Cardiac muscle cell (in vitro differentiated cells and primary cell): ENCODE measurements at regions not wholly inside any gene's neighbourhood (a gene's known extent, or its start where the extent isn't known, plus 50 kb on each side); places are given as distances from the start of the nearest gene placed in this dataset.
A peak's percentile ranks its signal among the peaks of the same experiment; 100 is the strongest.
"Not testable (repeated sequence)": the region's sequence is repeated elsewhere in the genome, so short reads cannot be mapped to it uniquely, and the experiment has no call there.

ENCODE experiments used
- DNase-seq, 2 donors: peaks; one replicate each; pipeline versions ENCODE4 v3.0.0 to v3.0.0-alpha.2; 2010 to 2017; ENCODE audit warnings: low read depth in 1 of 2, low spot score in 1 of 2
- H3K27ac ChIP-seq: fragments of 200-600 bp; sonication (generic); 2 replicates; pipeline ENCODE4 v1.5.1; 2016
- H3K27me3 ChIP-seq: fragments of 200-600 bp; sonication (generic); 2 replicates; pipeline ENCODE4 v1.6.0; 2016; ENCODE audit warnings: control low read depth
- H3K36me3 ChIP-seq: fragments of 200-600 bp; sonication (generic); 2 replicates; pipeline ENCODE4 v1.5.1; 2016; ENCODE audit warnings: control low read depth
- H3K4me1 ChIP-seq: fragments of 200-600 bp; sonication (generic); 2 replicates; pipeline ENCODE4 v1.8.1; 2017; ENCODE audit warnings: low read depth, mild to moderate bottlenecking, mixed run types
- H3K4me3 ChIP-seq: fragments of 200-600 bp; sonication (generic); 2 replicates; pipeline ENCODE4 v1.5.1; 2016; ENCODE audit warnings: mild to moderate bottlenecking
- H3K9me3 ChIP-seq: fragments of 200-600 bp; sonication (generic); 2 replicates; pipeline ENCODE4 v1.5.1; 2017; ENCODE audit warnings: low read depth, mild to moderate bottlenecking, control low read depth
- TF ChIP-seq, protein P1 (sequence below): IDR thresholded peaks from 2 replicates; pipeline ENCODE4 v1.5.1; 2012; ENCODE audit warnings: low read depth, mild to moderate bottlenecking, low read length

DNA sequence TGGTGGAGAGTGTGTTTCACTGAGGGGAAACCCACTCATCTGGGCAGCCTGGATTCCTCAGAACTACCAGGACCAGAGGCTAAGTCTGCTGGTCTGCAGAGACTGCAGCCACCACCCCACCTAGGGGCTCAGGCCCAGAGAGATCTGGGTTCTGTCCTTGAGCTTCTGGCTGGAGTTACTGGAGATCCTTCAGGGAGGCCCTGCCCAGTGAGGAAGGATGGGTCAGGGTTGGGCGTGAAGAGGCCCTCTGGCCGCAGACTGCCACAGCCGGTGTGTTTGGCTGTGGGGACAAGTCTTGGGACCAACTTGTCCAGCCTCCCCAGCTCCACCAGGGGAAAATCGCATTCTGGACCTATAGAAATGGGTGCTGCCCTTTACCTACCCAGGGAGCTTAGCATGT lies 235.3 kb upstream of the CBLB start:
- Histone ChIP-seq H3K27ac (no peak overlapping the region), H3K4me1 (no peaks in the 10 kb centered on the region), H3K9me3 (no peaks in the 10 kb centered on the region), H3K4me3 (no peak overlapping the region), H3K36me3 (no peaks in the 10 kb centered on the region), H3K27me3 (no peaks in the 10 kb centered on the region)
- no peak for DNase-seq
- TF ChIP-seq, protein P1, sequence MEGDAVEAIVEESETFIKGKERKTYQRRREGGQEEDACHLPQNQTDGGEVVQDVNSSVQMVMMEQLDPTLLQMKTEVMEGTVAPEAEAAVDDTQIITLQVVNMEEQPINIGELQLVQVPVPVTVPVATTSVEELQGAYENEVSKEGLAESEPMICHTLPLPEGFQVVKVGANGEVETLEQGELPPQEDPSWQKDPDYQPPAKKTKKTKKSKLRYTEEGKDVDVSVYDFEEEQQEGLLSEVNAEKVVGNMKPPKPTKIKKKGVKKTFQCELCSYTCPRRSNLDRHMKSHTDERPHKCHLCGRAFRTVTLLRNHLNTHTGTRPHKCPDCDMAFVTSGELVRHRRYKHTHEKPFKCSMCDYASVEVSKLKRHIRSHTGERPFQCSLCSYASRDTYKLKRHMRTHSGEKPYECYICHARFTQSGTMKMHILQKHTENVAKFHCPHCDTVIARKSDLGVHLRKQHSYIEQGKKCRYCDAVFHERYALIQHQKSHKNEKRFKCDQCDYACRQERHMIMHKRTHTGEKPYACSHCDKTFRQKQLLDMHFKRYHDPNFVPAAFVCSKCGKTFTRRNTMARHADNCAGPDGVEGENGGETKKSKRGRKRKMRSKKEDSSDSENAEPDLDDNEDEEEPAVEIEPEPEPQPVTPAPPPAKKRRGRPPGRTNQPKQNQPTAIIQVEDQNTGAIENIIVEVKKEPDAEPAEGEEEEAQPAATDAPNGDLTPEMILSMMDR = no peak

DNA sequence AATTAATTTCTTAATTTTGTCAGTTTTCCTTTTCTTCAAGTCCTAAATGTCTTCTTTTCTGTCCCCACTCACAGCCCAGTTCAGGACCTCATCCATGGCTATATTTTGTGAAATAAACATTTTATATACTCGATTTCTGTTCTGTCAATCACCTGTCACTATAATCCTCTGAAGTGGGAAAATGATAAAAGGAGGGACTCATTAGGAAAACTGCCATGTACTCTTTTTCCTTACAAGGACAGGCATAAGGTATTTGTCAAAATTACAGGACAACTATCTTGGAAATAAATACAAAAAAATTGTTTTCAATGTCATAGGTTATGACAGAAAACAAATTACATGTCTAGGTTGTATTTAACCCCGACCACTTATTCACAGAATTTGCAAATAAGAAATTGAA lies 240.1 kb upstream of the CBLB start:
- Histone ChIP-seq H3K27ac (no peak overlapping the region), H3K4me1 (no peaks in the 10 kb centered on the region), H3K4me3 (no peak overlapping the region), H3K27me3 (no peaks in the 10 kb centered on the region), H3K36me3 (no peaks in the 10 kb centered on the region), H3K9me3 (no peaks in the 10 kb centered on the region)
- DNase-seq = no peak
- TF ChIP-seq, protein P1 = no peak

DNA sequence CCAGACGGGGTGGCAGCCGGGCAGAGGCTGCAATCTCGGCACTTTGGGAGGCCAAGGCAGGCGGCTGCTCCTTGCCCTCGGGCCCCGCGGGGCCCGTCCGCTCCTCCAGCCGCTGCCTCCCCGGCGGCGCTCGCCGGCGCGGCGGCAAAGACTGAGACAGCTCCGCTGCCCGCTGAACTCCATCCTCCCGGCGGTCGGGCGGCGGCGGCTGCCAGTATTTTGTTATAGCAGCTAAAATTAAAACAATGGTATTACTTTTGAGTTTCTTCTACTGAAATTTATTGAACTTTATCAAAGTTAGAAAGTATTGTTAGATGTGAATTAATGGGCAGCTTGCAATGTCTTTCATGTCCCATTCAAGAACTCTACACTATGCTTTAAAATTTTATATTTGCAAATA lies 243.7 kb upstream of the CBLB start:
- H3K27ac ChIP-seq, H3K36me3 ChIP-seq, H3K27me3 ChIP-seq, H3K9me3 ChIP-seq, H3K4me1 ChIP-seq, DNase-seq, H3K4me3 ChIP-seq: not testable (repeated sequence)

DNA sequence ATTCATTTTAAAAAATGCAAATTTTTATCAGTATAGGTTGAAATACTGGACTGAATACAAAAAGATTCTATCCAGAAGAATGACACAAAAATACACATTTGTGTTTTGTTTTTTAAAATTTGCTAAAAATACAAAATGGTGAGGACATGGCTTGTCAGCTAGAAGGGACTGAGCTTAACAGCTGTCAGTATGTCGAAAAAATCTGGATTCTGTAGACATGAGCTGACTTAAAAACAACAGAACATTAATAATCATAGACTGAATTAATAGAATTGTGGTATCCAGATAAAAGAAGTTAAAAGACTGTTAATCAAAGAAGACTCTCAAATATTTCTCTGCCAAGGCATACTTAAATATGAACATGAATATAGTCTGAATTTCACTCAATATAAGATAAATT lies 244.9 kb upstream of the CBLB start:
- no peaks in the 10 kb centered on the region for H3K4me1 ChIP-seq
- no peaks in the 10 kb centered on the region for H3K27me3 ChIP-seq
- no peak overlapping the region for H3K27ac ChIP-seq
- no peaks in the 10 kb centered on the region for H3K36me3 ChIP-seq
- no peaks in the 10 kb centered on the region for H3K9me3 ChIP-seq
- no peak overlapping the region for H3K4me3 ChIP-seq
- no peak for DNase-seq
- TF ChIP-seq, protein P1 = no peak

DNA sequence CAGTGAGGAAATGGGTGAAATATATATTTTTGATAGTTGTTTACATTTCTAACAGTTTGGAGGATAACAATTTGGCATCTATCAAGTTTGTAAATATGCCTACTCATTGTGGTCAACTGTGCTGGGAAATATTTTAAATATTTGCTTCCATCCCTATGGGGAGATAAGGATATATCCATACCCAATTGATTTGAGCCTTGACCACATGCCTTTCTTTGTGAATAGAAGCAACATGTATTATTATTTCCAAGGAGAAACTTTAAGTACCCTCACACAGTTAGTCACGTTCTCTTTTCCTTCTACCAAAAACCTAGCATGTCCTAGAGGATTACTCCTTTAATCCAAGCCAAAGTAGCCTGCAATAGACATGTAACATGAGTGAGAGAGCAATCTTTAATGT lies 245.4 kb upstream of the CBLB start:
- H3K27me3 ChIP-seq = no peaks in the 10 kb centered on the region
- DNase-seq = peak in 1 of 2 donors; percentile 66
- no peaks in the 10 kb centered on the region for H3K36me3 ChIP-seq
- H3K27ac ChIP-seq = no peak overlapping the region
- no peak overlapping the region for H3K4me3 ChIP-seq
- no peaks in the 10 kb centered on the region for H3K9me3 ChIP-seq
- TF ChIP-seq, protein P1 = no peak
- no peaks in the 10 kb centered on the region for H3K4me1 ChIP-seq

DNA sequence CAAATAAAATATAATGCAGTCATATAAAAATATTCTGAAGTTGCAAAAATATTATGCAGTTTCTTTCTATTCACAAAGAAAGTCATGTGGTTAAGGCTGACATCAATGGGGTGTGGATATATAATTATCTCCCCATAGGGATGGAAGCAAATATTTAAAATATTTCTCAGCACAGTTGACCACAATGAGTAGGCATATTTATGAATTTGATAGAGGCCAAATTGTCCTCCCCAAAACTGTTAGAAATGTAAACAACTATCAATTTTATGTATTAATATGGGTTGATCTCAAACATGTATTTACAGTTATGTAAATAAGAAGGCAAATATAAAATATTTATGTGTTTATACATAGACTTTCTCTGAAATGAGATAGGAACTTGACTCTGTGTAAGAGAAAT lies 246.0 kb upstream of the CBLB start:
- H3K4me1 ChIP-seq = no peaks in the 10 kb centered on the region
- H3K27me3 ChIP-seq = no peaks in the 10 kb centered on the region
- TF ChIP-seq, protein P1 = no peak
- no peak overlapping the region for H3K4me3 ChIP-seq
- H3K36me3 ChIP-seq = no peaks in the 10 kb centered on the region
- peak in 1 of 2 donors; percentile 78 for DNase-seq
- H3K9me3 ChIP-seq = no peaks in the 10 kb centered on the region
- no peak overlapping the region for H3K27ac ChIP-seq
